DMS 273 (cell line): ENCODE measurements at regions not wholly inside any gene's neighbourhood (a gene's known extent, or its start where the extent isn't known, plus 50 kb on each side); places are given as distances from the start of the nearest gene placed in this dataset.
"Not testable (repeated sequence)": the region's sequence is repeated elsewhere in the genome, so short reads cannot be mapped to it uniquely, and the experiment has no call there.

Experiments used
- DNase-seq: peaks from one replicate; lab custom pipeline; 2025; ENCODE audit not compliant: unreplicated experiment; lab: John Stamatoyannopoulos, UW

DNA sequence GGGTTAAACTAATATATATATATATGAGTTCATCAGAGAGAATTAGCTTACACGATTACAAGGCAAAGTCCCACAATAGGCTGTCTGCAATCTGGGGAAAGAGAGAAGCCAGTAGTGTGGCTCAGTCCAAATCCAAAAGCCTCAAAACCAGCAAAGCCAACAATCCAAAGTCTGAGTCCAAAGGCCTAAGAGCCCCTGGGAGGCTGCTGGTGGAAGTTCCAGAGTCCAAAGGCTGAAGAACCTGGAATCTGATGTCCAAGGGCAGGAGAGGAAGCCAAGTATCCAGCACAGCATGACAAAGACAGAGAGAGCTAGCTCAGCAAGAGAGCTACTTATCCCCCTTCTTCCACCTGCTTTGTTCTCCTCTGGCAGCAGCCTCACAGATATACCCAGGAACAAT lies 274.7 kb upstream of the ID4 start:
- no peak for DNase-seq

DNA sequence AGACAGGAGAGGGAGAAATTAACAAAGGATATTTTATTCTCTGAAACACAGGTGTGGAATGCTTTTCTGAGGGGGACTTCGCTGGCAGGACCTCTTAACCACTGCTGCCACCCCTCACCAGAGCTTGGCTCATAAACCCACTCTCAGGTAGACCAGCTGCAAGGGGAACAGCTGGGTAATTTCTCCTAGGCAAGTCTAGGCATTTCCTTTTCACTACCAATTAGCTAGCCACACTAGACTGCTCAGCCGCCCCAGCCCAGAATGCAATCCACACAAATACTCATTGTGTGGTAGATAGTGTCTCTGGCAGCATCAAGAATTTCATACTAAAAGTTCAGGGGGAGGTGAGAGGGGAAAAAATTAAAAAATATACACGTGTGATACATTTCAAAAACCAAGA lies 267.6 kb upstream of the ID4 start:
- DNase-seq, result peak; percentile 90

DNA sequence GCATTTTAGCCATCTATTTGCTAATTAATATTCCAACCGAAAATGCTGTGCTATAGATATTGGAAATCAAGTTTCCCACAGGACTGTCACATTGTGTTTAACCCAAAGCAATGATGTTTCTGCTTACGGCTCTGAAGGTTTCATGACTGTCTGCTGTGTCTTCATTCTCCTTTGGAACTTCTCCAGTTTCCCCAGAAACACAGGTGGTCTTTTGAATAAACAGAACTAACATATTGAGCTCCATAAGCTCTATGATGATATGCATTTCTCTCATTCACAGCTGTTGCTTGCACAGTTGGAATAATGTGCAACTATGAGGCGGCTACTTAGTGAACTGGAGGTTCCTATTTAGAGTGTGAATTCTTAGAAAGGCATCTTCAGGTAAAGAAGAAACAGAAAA lies 266.0 kb upstream of the ID4 start:
- DNase-seq, result peak; percentile 94

DNA sequence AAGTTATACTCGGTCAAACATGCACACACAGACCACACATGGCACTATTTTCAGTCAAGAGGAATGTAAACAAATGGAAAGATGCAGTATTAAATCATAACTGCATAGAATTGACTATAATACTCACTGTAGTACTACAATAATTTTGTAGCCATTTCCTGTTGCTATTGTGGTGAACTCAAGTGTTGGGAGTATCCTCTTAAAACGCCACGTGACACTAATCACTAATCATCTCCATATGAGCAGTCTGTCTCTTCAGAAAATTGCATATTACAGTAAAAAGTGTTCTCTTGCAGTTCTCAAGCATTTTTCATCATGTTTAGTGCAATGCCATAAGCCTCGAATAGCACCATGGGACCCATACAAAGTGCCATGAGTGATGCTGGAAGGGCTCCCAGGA lies 258.7 kb upstream of the ID4 start:
- no peak for DNase-seq

DNA sequence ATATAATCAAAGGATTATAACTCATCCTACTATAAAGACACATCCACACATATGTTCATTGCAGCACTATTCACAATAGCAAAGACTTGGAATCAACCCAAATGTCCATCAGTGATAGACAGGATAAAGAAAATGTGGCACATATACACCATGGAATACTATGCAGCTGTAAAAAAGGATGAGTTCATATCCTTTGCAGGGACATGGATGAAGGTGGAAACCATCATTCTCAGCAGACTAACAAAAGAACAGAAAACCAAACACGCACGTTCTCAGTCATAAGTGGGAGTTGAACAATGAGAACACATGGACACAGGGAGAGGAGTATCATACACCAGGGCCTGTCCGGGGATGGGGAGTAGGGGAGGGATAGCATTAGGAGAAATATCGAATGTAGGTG lies 253.0 kb upstream of the ID4 start:
- DNase-seq, result not testable (repeated sequence)

DNA sequence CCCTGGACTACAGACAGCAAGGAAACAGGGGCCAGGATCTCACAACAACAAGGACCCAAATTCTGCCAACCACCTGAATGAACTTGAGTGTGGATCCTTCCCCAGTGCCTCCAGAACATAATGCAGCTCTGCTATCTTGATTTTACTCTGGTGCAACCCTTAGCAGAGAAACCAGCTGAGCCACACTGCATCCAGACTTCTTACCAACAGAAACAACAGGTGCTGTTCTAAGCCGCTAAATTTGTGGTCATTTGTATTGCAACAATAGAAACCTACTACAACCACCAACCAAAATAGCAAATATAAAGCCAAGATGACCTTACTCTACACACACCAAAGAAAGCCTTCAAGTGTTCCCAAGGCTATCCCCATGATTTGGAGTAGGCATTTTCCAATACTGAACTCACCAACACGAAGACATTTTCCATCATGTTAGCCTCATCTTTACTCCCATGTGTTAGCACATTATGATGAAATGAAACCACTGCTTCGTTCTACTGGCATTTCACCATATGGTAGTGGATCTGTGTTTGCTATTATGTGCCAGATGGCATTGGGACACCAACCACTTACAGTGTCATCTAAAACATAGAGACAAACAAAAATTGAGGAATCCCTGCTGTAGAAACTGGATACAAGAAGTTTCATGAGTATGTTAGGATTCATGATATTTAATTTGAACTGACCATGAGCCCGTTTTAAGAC lies 249.8 kb upstream of the ID4 start:
- DNase-seq, result peak; percentile 92

DNA sequence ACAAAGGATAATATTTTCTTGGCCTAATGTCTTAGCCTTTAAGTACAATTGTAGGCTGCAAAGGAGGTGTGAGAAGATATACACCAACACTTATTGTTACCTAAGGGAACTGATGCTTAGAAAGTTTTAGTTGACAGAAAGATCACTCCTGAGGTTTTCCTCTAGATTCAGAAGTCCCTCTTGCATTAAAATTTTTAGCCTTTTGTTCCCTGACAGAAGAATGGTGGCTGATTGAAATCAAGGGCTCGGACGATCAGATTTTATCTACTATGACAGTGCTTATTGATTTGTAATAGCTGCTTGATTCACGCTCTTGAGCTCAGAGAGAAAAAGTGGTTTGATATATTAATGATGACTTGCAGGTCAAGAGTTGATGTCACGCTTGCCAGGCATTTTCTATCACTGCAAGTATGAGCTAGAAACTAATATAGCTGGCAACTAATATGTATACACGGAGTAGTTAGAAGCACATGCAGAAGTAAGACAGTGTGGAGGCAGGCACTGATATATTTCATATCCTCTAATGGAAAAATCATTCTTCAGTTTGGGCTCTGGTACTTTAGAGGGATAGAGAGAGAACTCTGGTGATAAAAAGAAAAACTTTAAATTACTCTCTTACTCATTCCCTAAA lies 246.6 kb upstream of the ID4 start:
- no peak for DNase-seq

DNA sequence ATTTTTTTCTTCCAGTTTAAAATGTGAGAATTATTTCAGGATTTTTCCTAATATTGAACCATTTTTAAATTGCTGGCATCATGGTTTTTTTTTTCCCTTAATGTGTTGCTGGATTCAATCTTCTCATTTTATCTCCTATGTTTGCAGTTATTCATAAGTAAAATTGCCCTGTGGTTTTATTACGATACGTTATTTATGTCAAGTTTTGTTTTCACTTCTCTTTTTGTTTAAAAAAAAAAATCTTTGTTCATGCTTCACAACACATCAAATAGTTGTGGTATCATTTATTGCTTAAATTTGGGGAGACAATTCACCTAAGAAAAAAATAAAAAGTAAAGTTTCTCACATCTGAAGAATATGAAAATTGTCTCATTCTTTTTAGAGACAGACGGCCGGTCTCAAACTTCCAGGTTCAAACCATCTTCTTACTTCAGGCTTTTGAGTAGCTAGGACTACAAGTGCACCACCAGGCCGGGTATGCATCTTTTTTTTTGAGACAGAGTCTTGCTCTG lies 239.3 kb upstream of the ID4 start:
- DNase-seq, result no peak

DNA sequence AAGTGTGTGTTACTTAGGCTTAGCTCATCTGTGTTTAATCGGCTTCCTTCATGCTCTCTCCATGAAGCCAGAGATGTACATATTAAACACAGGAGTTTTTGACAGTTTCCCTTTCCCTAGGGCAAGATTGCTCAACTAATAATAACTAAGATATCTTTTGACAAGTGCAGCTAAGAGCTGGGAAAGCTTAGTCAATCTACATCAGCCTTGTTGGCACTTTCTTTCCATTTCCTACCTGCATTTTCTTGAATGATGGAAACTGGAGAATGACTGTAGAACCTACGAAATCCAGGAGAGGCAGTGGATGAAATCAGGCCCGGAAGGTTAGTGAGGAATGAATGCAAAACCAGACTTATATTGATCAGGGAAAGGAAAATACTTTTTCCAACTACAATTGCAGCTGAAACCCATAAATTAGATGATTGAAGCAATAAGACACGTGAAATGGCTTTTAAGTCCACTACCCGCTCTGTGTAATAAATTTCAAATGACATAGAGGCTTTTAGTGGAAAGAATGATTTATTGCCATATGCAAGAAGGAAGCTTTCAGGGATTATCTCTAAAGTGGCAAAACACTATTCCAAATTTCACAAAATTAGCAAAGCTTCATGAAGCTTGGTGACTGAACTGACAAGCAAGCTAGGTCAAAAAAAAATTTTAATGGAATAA lies 237.2 kb upstream of the ID4 start:
- no peak for DNase-seq

DNA sequence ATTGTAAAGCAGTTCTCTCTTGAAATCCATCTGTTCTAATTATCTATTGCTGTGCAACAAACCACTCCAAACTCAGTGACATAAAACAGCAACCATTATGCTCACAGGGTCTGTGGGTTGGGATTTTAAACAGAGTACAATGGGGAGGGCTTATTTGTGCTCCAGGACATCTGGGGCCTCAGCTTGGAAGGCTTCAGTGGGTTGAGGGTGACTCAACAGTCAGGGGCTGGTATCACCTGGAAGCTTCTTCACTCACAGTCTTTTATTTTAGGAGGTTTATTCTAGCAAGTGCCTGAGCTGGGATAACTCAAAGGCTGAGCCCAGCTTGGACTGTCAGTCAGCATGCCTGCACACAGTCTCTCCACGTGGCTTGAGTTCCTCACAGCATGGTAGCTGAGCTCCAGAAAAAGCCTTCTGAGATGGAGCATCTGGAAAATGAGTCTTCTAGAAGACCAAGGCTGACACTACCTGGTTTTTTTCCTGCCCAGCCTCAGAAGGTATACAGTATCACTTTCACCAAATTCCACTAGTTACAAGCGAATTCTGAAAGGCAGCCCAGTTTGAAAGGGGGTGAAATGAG lies 234.6 kb upstream of the ID4 start:
- DNase-seq, result peak; percentile 43

DNA sequence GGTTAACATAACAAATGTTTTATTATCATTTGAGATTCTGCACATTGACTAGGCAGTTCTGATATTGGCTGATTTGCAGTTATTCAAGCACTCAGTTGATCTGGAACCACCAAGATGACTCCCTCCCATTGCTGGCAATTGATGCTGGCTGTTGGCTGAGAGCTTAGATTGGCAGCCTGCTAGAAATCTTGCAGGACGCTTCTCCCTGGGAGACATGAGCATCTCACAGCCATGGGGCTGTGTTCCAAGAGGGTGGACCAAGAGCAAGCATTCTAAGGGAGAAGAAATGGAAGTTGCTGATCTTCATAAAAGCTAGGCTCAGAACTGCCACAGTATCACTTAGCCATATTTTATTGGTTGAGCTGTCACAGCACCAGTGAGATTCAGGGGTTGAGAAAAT lies 233.4 kb upstream of the ID4 start:
- no peak for DNase-seq

DNA sequence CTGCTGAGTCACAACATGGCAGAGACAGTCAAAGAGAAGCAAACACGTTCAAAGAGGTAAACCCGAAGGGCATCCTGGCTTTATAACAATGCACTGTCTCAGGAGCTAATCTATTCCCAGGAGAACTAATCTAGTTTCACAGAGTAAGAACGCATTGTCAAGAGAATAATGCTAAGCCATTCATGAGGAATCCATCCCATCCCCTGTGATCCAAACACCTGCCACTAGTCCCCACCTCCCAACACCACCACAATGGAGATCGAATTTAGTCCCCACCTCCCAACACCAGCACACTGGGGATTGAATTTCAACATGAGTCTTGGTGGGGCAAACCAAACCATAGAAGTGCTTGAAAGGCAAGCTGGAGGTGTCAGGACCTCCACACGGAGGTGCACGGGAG lies 231.5 kb upstream of the ID4 start:
- no peak for DNase-seq

DNA sequence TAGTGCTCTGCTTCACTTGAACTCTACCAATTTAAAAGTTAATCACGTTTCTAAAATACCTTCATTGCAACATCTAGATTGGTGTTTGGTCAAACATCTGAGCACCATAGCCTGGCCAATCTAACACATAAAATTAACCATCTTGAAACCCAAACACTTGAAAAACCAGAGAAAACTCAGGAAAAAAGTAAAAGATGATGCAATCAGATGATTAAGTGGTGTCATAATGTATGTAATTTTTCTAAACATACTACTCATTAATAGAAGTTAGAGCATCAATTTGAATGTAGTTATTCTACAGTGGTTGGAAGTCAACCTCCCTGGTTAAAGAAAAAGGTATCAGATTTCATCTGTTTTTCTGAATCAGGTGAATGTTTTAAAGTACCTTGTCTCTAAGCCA lies 228.6 kb upstream of the ID4 start:
- DNase-seq, result no peak

DNA sequence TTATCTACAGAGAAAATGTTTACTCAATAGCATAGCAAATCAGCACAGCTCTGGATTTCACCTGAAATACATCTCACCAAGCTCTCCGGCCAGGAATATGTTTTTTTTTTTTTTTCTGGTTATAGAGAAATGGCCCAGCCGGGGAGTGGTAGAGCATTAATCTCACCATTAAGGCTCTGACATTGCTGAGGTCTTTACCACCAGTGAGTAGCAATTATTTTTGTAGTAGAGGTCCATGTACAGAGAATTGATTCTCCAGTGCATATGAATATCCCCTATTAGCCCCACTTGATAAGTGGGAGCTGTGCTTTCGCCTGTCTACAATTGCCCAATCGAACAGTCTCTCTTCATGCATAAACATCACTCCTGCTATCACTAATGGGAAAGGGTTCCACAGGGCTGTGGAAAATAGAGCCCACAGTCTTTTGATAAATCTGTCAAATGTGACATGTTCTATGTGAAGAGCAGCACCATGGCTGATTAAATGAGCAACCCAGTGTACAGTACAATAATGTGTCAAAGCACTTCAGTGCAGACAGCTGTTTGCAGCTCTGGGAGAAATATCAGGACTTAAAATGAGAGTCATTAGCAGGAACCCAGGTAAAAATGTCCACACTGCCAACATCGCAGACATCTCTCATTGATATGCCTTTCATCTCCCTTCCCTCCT lies 227.1 kb upstream of the ID4 start:
- no peak for DNase-seq

DNA sequence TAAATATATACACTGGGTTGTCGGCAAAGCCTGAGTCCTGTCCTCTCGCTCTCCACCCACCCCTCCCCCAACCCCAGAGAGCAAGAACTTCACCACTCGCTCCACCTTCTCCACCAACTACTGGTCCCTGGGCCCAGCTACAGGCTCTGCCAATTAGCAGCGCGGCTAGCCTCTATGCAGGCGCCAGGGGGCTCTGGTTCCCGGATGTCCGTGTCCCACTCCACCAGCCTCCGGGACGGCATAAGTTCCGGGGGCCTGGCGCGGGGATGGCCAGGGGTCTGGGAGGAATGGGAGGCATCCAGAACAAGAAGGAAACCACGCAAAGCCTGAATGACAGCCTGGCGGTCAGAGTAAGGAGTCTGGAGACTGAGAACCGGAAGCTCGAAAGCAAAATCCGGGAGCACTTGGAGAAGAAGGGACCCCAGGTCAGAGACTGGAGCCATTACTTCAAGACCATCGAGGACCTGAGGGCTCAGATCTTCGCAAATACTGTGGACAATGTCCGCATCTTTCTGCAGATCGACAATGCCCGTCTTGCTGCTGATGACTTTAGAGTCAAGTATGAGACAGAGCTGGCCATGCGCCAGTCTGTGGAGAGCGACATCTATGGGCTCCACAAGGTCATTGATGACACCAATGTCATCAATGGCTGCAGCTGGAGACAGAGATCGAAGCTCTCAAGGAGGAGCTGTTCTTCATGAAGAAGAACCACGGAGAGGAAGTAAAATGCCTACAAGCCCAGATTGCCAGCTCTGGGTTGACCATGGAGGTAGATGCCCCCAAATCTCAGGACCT lies 224.3 kb upstream of the ID4 start:
- not testable (repeated sequence) for DNase-seq

DNA sequence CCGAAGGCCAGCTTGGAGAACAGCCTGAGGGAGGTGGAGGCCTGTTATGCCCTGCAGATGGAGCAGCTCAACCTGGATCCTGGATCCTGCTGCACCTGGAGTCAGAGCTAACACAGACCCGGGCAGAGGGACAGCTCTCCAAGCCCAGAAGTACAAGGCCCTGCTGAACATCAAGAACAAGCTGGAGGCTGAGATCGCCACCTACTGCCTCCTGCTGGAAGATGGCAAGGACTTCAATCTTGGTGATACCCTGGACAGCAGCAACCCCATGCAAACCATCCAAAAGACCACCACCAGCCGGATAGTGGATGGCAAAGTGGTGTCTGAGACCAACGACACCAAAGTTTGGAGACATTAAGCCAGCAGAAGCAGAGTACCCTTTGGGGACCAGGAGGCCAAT lies 223.5 kb upstream of the ID4 start:
- DNase-seq, result no peak

DNA sequence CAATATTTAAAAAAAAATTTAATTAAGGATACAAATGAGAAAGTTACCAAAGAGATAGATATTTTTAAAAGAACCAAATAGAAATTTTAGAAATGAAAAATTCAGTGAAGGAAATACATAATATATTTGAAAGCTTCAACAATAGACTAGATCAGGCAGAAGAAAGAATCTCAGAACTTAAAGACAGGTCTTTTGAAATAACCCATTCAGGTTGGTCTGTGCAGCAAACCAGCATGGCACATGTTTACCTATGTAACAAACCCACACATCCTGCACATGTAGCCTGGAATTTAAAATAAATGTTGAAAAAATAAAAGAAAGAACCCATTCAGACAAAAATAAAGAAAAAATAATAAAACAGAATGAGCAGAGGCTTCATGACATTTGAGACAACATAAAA lies 221.1 kb upstream of the ID4 start:
- no peak for DNase-seq

DNA sequence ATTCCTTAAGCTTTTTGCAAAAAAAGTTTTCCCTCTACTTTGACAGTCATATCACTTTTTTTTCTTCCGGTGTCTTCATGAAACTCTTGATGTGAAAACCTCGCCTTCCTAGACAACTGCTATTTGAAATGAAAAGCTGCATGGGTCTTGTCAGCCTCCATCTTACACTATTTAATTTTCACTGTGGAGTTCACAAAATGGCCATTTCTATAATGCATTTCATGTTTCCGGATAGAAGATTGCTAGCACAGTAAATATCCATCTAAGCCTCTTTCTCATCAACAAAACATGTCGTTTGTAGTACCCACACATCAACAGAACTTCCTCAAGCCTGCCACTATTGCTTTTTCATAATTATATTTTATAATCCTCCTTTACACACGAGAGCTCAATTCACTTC lies 204.9 kb upstream of the ID4 start:
- DNase-seq, result no peak

DNA sequence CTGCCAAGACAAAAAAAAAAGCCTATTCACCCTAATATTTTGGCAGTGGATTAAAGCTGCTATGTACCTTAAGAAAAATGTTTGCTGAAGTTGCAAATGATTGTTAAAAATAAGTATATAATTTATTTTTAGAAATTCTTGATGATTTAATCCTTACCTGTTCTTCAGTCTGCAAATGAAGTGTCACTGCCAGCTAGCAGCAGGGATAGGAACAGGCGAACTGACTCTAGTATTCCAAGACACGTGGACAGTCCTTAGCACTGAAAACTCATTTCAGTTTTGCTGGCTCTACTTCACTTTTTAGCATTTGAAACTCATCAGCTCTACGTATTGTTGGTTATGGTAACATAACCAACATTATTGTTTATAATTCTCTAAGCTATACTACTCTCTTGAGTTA lies 204.4 kb upstream of the ID4 start:
- DNase-seq, result no peak

DNA sequence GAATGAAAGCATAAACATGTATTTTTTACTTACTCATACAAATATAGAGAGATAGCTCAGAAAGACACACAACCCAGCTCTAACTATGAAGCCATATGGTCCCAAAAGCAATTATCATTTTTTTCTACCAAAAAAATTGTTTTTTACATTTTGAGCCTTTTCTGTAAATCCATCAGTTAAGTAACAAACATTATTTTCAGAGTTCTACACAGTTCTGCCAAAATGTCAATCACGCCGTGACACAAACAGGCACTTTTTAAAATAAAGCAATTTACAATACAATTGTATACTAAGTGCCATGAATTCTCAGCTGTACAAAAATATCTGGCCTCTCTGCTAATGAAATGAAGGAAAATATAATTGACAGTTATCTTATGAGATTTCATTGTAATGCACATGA lies 201.4 kb upstream of the ID4 start:
- no peak for DNase-seq

DNA sequence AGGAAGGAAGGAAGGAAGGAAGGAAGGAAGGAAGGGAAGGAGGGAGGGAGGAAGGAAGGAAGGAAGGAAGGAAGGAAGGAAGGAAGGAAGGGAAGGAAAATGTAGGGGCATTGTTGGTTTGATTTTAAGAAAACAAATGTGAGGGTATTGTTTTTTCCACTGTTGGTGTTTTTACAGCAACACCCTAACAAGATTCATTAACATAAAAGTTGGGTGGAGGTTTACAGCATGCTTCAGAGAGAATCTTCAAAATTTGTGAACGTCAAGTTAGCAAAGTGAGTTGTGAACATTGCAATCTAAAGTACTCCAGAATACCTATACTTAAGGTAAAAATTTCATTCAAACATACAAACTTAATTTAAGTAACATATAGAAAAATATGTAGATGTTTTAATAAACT lies 200.2 kb upstream of the ID4 start:
- no peak for DNase-seq
